ACC112 (cell line): ENCODE measurements at regions not wholly inside any gene's neighbourhood (a gene's known extent, or its start where the extent isn't known, plus 50 kb on each side); places are given as distances from the start of the nearest gene placed in this dataset.

ENCODE experiments used
- H2AFZ ChIP-seq: fragments of 200-600 bp; sonication (generic); one replicate; pipeline ENCODE4 v1.6.0; 2017; ENCODE audit warnings: antibody characterized with exemption, low read length; ENCODE audit not compliant: unreplicated experiment
- H3K27ac ChIP-seq: fragments of 200-600 bp; sonication (generic); 2 replicates; pipeline ENCODE4 v1.5.1; 2014; ENCODE audit warnings: low read depth, mild to moderate bottlenecking, antibody characterized with exemption, low read length, moderate library complexity
- H3K27me3 ChIP-seq: fragments of 200-600 bp; sonication (generic); 2 replicates; pipeline ENCODE4 v1.6.1; 2014; ENCODE audit warnings: mild to moderate bottlenecking, antibody characterized with exemption, low read length, moderate library complexity, mixed read lengths; ENCODE audit not compliant: insufficient read depth
- H3K36me3 ChIP-seq: fragments of 200-600 bp; sonication (generic); 2 replicates; pipeline ENCODE4 v1.6.1; 2016; ENCODE audit warnings: mild to moderate bottlenecking, antibody characterized with exemption, low read length, moderate library complexity, mixed read lengths; ENCODE audit not compliant: insufficient read depth
- H3K4me1 ChIP-seq: fragments of 200-600 bp; sonication (generic); one replicate; pipeline ENCODE4 v1.6.1; 2016; ENCODE audit warnings: low read length, mixed read lengths; ENCODE audit not compliant: insufficient read depth, unreplicated experiment, control insufficient read depth
- H3K4me3 ChIP-seq: fragments of 200-600 bp; sonication (generic); 2 replicates; pipeline ENCODE4 v1.5.1; 2014; ENCODE audit warnings: mild to moderate bottlenecking, low read depth, low read length
- H3K79me2 ChIP-seq: fragments of 200-600 bp; sonication (generic); one replicate; pipeline ENCODE4 v1.6.0; 2016; ENCODE audit warnings: low read length; ENCODE audit not compliant: control insufficient read depth, unreplicated experiment, insufficient read depth

GRCh38 chr4:35548921-35549320 lies 695.4 kb downstream of the ARAP2 start:
- Histone ChIP-seq H3K36me3 (no peaks in the 10 kb centered on the region), H3K27me3 (no peaks in the 10 kb centered on the region), H3K4me1 (no peaks in the 10 kb centered on the region), H3K27ac (no peak overlapping the region), H2AFZ (no peak overlapping the region), H3K79me2 (no peaks in the 10 kb centered on the region), H3K4me3 (no peak overlapping the region)

GRCh38 chr4:35556387-35556786 lies 687.9 kb downstream of the ARAP2 start:
- no peak overlapping the region for H3K27ac ChIP-seq
- H3K27me3 ChIP-seq: no peaks in the 10 kb centered on the region
- H3K4me1 ChIP-seq: no peaks in the 10 kb centered on the region
- H3K79me2 ChIP-seq: no peaks in the 10 kb centered on the region
- no peak overlapping the region for H3K4me3 ChIP-seq
- H3K36me3 ChIP-seq: no peaks in the 10 kb centered on the region
- no peak overlapping the region for H2AFZ ChIP-seq

GRCh38 chr4:35559559-35560365 lies 684.6 kb downstream of the ARAP2 start:
- no peaks in the 10 kb centered on the region for H3K79me2 ChIP-seq
- H3K27me3 ChIP-seq: no peaks in the 10 kb centered on the region
- H2AFZ ChIP-seq: no peak overlapping the region
- no peaks in the 10 kb centered on the region for H3K4me1 ChIP-seq
- no peak overlapping the region for H3K27ac ChIP-seq
- no peak overlapping the region for H3K4me3 ChIP-seq
- no peaks in the 10 kb centered on the region for H3K36me3 ChIP-seq

GRCh38 chr4:35562861-35563260 lies 681.5 kb downstream of the ARAP2 start:
- H2AFZ ChIP-seq: no peak overlapping the region

GRCh38 chr4:35565640-35566039 lies 678.7 kb downstream of the ARAP2 start:
- Histone ChIP-seq H2AFZ (no peak overlapping the region), H3K27ac (no peak overlapping the region), H3K4me1 (no peaks in the 10 kb centered on the region), H3K36me3 (no peaks in the 10 kb centered on the region), H3K79me2 (no peaks in the 10 kb centered on the region), H3K27me3 (no peaks in the 10 kb centered on the region), H3K4me3 (no peak overlapping the region)

More at GRCh38 chr4:35562861-35563260, 681.5 kb downstream of the ARAP2 start:
- Histone ChIP-seq H3K79me2 (no peaks in the 10 kb centered on the region), H3K4me1 (no peaks in the 10 kb centered on the region), H3K4me3 (no peak overlapping the region), H3K27ac (no peak overlapping the region), H3K27me3 (no peaks in the 10 kb centered on the region), H3K36me3 (no peaks in the 10 kb centered on the region)

- H3K27me3 ChIP-seq: no peaks in the 10 kb centered on the region
- no peak overlapping the region for H3K4me3 ChIP-seq
- H2AFZ ChIP-seq: no peak overlapping the region
- H3K4me1 ChIP-seq: no peaks in the 10 kb centered on the region
- H3K79me2 ChIP-seq: no peaks in the 10 kb centered on the region
- H3K36me3 ChIP-seq: no peaks in the 10 kb centered on the region
- no peak overlapping the region for H3K27ac ChIP-seq
Observed at GRCh38 chr4:35591035-35591434, 653.3 kb downstream of the ARAP2 start.

- Histone ChIP-seq H3K36me3 (no peaks in the 10 kb centered on the region), H3K27me3 (no peaks in the 10 kb centered on the region), H3K27ac (no peak overlapping the region), H3K4me1 (no peaks in the 10 kb centered on the region), H3K4me3 (no peak overlapping the region), H2AFZ (no peak overlapping the region), H3K79me2 (no peaks in the 10 kb centered on the region)
Observed at GRCh38 chr4:35604252-35604651, 640.1 kb downstream of the ARAP2 start.

- Histone ChIP-seq H3K36me3 (no peaks in the 10 kb centered on the region), H2AFZ (no peak overlapping the region), H3K27ac (no peak overlapping the region), H3K79me2 (no peaks in the 10 kb centered on the region), H3K4me1 (no peaks in the 10 kb centered on the region), H3K4me3 (no peak overlapping the region), H3K27me3 (no peaks in the 10 kb centered on the region)
Observed at GRCh38 chr4:35604724-35605123, 639.6 kb downstream of the ARAP2 start.

GRCh38 chr4:35608205-35608604 lies 636.1 kb downstream of the ARAP2 start:
- no peak overlapping the region for H3K4me3 ChIP-seq
- no peaks in the 10 kb centered on the region for H3K36me3 ChIP-seq
- H3K4me1 ChIP-seq: no peaks in the 10 kb centered on the region
- no peaks in the 10 kb centered on the region for H3K27me3 ChIP-seq
- H3K79me2 ChIP-seq: no peaks in the 10 kb centered on the region
- H3K27ac ChIP-seq: no peak overlapping the region
- no peak overlapping the region for H2AFZ ChIP-seq

GRCh38 chr4:35614120-35614519 lies 630.2 kb downstream of the ARAP2 start:
- Histone ChIP-seq H2AFZ (no peak overlapping the region), H3K27ac (no peak overlapping the region), H3K79me2 (no peaks in the 10 kb centered on the region), H3K36me3 (no peaks in the 10 kb centered on the region), H3K4me3 (no peak overlapping the region), H3K4me1 (no peaks in the 10 kb centered on the region), H3K27me3 (no peaks in the 10 kb centered on the region)

- Histone ChIP-seq H2AFZ (no peak overlapping the region), H3K36me3 (no peaks in the 10 kb centered on the region), H3K27me3 (no peaks in the 10 kb centered on the region), H3K79me2 (no peaks in the 10 kb centered on the region), H3K4me1 (no peaks in the 10 kb centered on the region), H3K4me3 (no peak overlapping the region), H3K27ac (no peak overlapping the region)
Observed at GRCh38 chr4:35639929-35640328, 604.4 kb downstream of the ARAP2 start.
